ENCODE measurements at regions not wholly inside any gene's neighbourhood (a gene's known extent, or its start where the extent isn't known, plus 50 kb on each side); places are given as distances from the start of the nearest gene placed in this dataset.

GRCh38 chr1:4006676-4007374, 106.8 kb upstream of the C1orf174 start:
- in situ Hi-C loops (cut with HindIII; ENCODE audit: low sequenced_read_pairs), result no loop called here
- DNase-seq (ENCODE audit: low spot score), result no peak

- in situ Hi-C loops (cut with HindIII; ENCODE audit: low sequenced_read_pairs), result no loop called here
- no peak for DNase-seq (ENCODE audit: low spot score)
Measured at GRCh38 chr1:4010284-4010683, 110.2 kb upstream of the C1orf174 start.

- in situ Hi-C loops (cut with HindIII; ENCODE audit: low sequenced_read_pairs), result no loop called here
- peak; percentile 3 for DNase-seq (ENCODE audit: low spot score)
Measured at GRCh38 chr1:4010814-4011605, 110.9 kb upstream of the C1orf174 start.

- in situ Hi-C loops (cut with HindIII; ENCODE audit: low sequenced_read_pairs), result no loop called here
- no peak for DNase-seq (ENCODE audit: low spot score)
Measured at GRCh38 chr1:4016351-4017130, 116.5 kb upstream of the C1orf174 start.

GRCh38 chr1:4017636-4018365, 117.7 kb upstream of the C1orf174 start:
- in situ Hi-C loops (cut with HindIII; ENCODE audit: low sequenced_read_pairs), result no loop called here

GRCh38 chr1:4018466-4019146, 118.5 kb upstream of the C1orf174 start:
- in situ Hi-C loops (cut with HindIII; ENCODE audit: low sequenced_read_pairs), result no loop called here
- peak; percentile 44 for DNase-seq (ENCODE audit: low spot score)

More at GRCh38 chr1:4017636-4018365, 117.7 kb upstream of the C1orf174 start:
- no peak for DNase-seq (ENCODE audit: low spot score)

GRCh38 chr1:4019147-4019521, 119.1 kb upstream of the C1orf174 start:
- in situ Hi-C loops (cut with HindIII; ENCODE audit: low sequenced_read_pairs), result no loop called here

GRCh38 chr1:4019606-4020331, 119.7 kb upstream of the C1orf174 start:
- in situ Hi-C loops (cut with HindIII; ENCODE audit: low sequenced_read_pairs), result no loop called here
- DNase-seq (ENCODE audit: low spot score), result no peak

More at GRCh38 chr1:4019147-4019521, 119.1 kb upstream of the C1orf174 start:
- no peak for DNase-seq (ENCODE audit: low spot score)

GRCh38 chr1:4020449-4020848, 120.4 kb upstream of the C1orf174 start:
- in situ Hi-C loops (cut with HindIII; ENCODE audit: low sequenced_read_pairs), result no loop called here
- DNase-seq (ENCODE audit: low spot score), result no peak

- in situ Hi-C loops (cut with HindIII; ENCODE audit: low sequenced_read_pairs), result no loop called here
Measured at GRCh38 chr1:4021136-4021973, 121.3 kb upstream of the C1orf174 start.

GRCh38 chr1:4021974-4022268, 121.8 kb upstream of the C1orf174 start:
- in situ Hi-C loops (cut with HindIII; ENCODE audit: low sequenced_read_pairs), result no loop called here

More at GRCh38 chr1:4021136-4021973, 121.3 kb upstream of the C1orf174 start:
- DNase-seq (ENCODE audit: low spot score), result no peak

GRCh38 chr1:4022715-4023114, 122.6 kb upstream of the C1orf174 start:
- no peak for DNase-seq (ENCODE audit: low spot score)
- in situ Hi-C loops (cut with HindIII; ENCODE audit: low sequenced_read_pairs), result no loop called here

More at GRCh38 chr1:4021974-4022268, 121.8 kb upstream of the C1orf174 start:
- no peak for DNase-seq (ENCODE audit: low spot score)

- in situ Hi-C loops (cut with HindIII; ENCODE audit: low sequenced_read_pairs), result no loop called here
- no peak for DNase-seq (ENCODE audit: low spot score)
Measured at GRCh38 chr1:4023678-4024077, 123.6 kb upstream of the C1orf174 start.

- in situ Hi-C loops (cut with HindIII; ENCODE audit: low sequenced_read_pairs), result no loop called here
- DNase-seq (ENCODE audit: low spot score), result no peak
Measured at GRCh38 chr1:4024811-4025210, 124.7 kb upstream of the C1orf174 start.

GRCh38 chr1:4025752-4026151, 125.7 kb upstream of the C1orf174 start:
- in situ Hi-C loops (cut with HindIII; ENCODE audit: low sequenced_read_pairs), result no loop called here
- DNase-seq (ENCODE audit: low spot score), result no peak

GRCh38 chr1:4027008-4027407, 126.9 kb upstream of the C1orf174 start:
- no peak for DNase-seq (ENCODE audit: low spot score)
- in situ Hi-C loops (cut with HindIII; ENCODE audit: low sequenced_read_pairs), result no loop called here

- DNase-seq (ENCODE audit: low spot score), result no peak
- in situ Hi-C loops (cut with HindIII; ENCODE audit: low sequenced_read_pairs), result no loop called here
Measured at GRCh38 chr1:4027492-4028138, 127.5 kb upstream of the C1orf174 start.

All from G401 (cell line).